Esophagus squamous epithelium (tissue), 4 donors: ENCODE measurements at regions not wholly inside any gene's neighbourhood (a gene's known extent, or its start where the extent isn't known, plus 50 kb on each side); places are given as distances from the start of the nearest gene placed in this dataset.

Experiments used
- POLR2A ChIP-seq, 4 donors: fragments of 450-650 bp; IDR thresholded peaks; one replicate each; pipeline ENCODE4 v1.6.1; 2017; ENCODE audit warnings: antibody characterized with exemption in 4 of 4, mild to moderate bottlenecking in 4 of 4, moderate library complexity in 3 of 4
- TF ChIP-seq, protein P1 (sequence below), 6 experiments: fragments of 450-650 bp in 4 of 6; fragments of 200-600 bp in 2 of 6; sonication (generic) in 2 of 6; IDR thresholded peaks; one replicate each; pipeline ENCODE4 v1.5.1; 2016 to 2019; ENCODE audit warnings: antibody characterized with exemption in 6 of 6, mild to moderate bottlenecking in 4 of 6, moderate library complexity in 4 of 6

DNA sequence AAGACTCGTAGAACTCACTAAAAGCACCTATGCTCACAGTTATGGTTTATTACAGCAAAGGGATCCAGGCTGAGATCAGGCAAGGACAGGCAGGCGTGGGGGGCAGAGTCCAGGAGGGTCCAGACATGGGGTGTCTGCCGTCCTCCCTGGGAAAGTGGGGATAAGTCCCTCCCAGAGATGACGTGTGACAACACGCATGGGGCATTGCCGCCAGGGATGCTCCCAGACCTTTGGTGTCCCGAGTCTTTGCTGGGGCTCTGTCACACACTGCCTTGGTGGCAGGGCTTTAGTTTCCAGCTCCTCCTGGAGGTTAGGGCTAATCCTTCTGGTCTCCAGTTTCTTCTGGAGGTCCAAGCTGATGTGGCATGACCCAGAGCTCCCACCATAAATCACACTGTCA lies 226.7 kb downstream of the CTTN start:
- TF ChIP-seq POLR2A (IDR thresholded peaks at IDR 0.05), result no peak
- TF ChIP-seq, protein P1, sequence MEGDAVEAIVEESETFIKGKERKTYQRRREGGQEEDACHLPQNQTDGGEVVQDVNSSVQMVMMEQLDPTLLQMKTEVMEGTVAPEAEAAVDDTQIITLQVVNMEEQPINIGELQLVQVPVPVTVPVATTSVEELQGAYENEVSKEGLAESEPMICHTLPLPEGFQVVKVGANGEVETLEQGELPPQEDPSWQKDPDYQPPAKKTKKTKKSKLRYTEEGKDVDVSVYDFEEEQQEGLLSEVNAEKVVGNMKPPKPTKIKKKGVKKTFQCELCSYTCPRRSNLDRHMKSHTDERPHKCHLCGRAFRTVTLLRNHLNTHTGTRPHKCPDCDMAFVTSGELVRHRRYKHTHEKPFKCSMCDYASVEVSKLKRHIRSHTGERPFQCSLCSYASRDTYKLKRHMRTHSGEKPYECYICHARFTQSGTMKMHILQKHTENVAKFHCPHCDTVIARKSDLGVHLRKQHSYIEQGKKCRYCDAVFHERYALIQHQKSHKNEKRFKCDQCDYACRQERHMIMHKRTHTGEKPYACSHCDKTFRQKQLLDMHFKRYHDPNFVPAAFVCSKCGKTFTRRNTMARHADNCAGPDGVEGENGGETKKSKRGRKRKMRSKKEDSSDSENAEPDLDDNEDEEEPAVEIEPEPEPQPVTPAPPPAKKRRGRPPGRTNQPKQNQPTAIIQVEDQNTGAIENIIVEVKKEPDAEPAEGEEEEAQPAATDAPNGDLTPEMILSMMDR (IDR thresholded peaks at IDR 0.05), result no peak
